HG03025 (cell line): ENCODE measurements at regions not wholly inside any gene's neighbourhood (a gene's known extent, or its start where the extent isn't known, plus 50 kb on each side); places are given as distances from the start of the nearest gene placed in this dataset.

Experiments used
- ATAC-seq: cut with Tn5 transposase; IDR thresholded peaks from one replicate; pipeline ENCODE4 v1.9.1; 2021; ENCODE audit warnings: mild to moderate bottlenecking, moderate library complexity; ENCODE audit not compliant: unreplicated experiment, low FRiP score

GRCh38 chr20:48313324-48313723, 514.5 kb downstream of the PREX1 start:
- no peak for ATAC-seq

DNA sequence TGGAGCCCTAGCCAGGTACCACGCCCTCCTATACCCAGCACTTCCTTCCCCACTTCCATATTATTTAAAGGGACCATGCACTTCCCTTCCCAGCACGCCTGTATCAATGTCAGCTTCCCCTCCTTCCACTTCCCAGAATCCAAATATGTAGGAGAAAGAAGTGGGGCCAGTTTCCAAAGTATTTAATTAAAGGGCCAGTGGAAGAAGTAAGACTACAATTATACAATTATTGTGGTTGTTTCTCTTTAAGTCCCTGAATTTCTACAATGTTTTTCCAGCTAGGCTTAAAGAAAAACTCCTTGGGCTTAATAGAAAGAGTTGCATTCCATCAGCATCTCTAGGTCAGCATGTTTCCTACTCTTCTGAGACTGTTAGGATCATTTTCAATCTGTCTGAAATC, 515.8 kb downstream of the PREX1 start:
- ATAC-seq: no peak

- no peak for ATAC-seq
These were observed 517.5 kb downstream of the PREX1 start for GRCh38 chr20:48310305-48310704.

DNA sequence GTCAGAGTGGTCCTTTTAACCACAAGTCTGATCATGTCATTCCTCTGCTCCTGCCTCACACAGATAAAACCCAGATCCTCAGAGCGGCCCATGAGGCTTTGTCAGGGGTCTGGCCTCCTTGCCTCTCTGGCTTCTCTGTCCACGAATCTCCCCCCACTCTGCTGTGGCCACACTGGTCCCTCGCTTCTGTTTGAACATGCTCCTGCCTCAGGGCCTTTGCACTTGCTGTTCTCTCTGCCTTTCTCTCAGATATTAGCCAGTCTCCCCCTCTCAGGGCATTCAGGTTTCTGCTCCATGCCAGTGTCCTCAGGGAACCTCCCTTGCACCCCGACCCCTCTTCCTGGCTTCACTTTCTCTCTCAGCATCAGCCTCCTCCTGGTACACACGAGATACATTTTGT, 518.5 kb downstream of the PREX1 start:
- no peak for ATAC-seq

GRCh38 chr20:48308882-48309281, 518.9 kb downstream of the PREX1 start:
- no peak for ATAC-seq

DNA sequence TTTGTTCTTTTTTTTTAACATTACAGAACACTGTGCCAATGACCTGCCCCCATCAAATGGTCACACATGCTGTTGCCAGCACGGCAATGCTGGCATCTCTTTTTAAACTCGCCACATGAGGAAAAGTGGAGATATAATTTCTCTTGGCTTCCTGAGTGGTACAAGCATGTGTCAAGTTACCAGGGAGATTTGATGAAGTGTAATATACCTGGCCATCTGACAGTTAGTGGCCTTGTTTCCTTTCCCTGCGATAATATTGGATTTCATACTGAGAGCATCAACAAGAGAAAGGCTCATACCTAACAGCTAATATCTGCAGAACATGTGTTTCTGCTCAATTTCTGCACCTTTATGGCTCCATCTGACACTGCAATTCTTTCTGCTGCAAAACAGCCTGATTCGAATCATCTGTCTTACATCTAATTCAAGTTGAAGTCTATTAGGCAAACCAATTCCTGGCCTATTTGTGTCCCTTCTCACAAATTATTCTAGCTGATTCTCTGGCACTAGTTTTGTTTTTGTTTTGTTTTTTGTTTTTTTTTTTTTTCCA, 519.5 kb downstream of the PREX1 start:
- no peak for ATAC-seq

GRCh38 chr20:48307277-48307676, 520.5 kb downstream of the PREX1 start:
- no peak for ATAC-seq

GRCh38 chr20:48302844-48303542, 517.7 kb upstream of the SULF2 start:
- no peak for ATAC-seq

DNA sequence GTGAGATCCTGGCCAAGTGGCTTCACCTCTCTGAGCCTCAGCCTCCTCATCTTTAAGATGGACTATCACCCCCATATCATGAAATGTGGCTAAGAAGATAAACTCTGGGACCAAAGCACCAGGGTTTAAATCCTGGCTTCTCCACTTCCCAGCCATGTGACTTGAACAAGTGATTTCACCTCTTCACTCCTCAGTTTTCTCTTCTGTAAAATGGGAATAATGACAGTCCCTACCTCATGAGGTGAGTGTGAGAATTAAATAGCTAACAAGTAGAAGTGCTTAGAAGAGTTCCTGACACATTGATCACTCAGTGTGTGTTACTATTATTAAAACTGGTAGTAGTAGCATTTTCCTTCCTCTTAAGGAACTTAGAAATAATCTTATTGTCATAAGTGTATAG, 516.9 kb upstream of the SULF2 start:
- ATAC-seq: no peak

DNA sequence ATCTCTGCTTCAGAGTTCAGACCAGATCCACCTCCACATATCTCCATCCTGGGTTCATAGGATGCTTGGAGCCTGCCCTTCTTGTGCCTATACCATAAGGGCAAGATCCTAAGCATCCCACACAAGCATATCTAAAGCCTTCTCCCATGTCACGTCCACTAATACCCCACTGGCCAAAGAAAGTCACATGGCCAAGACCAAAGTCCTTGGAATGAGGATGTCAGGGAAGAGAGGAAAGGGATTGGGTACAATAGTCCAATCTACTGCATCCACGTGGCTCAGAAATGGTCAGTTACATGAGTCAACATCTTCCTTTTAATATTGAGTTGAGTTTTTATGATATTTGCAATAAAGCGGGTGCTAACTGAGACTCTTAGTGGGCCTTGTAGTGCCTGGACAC, 515.9 kb upstream of the SULF2 start:
- ATAC-seq: no peak

DNA sequence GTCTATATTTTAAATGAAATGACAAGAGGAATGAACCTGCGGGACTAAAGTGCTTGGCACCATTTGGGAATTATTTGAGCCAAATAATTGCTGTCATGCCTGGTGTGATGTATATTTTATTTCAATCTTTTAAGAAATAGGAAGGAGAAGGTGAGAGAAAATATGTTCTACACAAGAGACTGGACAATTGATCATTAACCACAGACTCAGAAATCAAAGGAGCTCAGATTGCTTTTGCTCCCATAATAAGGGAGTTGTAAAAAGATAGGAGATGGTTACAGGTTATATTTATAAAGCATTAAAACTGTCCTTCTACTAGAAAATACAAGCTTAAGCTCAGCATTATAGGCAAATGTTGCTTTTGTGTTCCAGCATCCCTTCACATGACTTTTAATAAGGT, 515.2 kb upstream of the SULF2 start:
- no peak for ATAC-seq

DNA sequence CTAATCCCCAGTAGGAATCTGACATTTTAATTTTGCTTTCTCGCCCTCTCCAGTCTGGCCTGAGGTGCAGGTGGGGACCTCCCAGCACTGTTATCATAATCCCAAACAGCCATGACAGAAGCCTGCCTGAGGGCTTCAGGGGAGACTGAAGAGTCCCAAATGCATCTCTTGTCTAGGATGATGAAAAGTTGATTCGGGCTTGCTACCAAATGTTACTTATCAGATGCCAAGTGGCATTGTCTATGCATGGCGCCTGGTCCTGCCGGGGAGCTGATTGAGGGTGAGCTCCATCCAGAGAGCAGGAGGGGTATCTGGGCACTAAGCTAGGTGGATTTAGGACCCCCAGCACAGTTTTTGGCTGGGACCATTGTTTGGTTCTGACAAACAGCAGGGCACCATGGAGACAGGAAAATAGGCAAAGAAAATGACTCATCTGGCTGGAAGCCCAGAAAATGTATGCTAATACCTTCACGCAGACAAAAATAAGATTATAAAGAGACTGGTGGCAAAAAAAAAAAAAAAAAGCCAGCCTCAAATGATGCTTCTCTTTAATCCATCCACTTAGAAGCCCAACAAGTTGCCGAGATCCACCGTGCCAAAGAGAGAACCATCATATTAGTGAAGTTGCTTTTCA, 513.7 kb upstream of the SULF2 start:
- no peak for ATAC-seq

DNA sequence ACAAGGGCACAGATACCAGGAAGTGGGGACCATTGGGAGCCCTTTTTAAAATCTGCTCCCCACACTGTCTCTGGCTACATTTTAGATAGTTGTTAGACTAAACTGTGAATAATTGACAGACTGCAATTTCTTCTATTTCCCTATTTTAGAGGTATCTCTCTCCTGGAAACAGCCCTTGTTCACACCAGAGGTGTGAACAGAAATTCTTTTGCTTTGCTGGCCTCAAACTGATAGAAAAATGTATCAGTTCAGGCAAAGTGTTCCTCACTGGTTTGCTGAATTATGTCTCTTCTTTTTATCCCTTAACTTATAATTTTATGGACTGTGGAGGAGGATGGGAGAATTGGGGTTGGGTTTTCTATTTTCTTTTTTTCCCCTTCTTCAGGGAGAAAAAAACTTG, 513.2 kb upstream of the SULF2 start:
- ATAC-seq: no peak

GRCh38 chr20:48295966-48296421, 510.7 kb upstream of the SULF2 start:
- ATAC-seq: no peak

DNA sequence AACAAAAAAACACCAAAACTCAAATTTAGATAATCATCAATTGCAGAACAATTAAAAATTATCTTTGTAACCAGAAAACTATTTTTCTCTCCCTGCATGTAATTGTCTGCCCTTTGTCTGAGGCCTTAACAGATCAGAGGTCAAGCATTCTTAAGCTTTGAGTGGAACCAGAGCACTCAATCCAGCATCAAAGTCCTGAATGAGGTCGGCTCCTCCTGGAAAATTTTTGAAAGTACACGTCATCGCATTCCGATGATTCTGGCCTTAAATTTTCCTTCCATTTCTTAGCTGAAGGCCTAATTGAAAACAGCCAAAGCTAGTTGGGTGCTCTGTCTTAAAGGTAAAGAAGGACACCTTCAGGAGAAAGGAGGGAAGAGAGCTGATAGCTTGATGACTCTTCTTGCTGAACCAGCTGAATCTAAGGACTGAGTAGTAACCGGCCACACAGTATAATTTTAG, 510.2 kb upstream of the SULF2 start:
- ATAC-seq: no peak

GRCh38 chr20:48294942-48295341, 509.7 kb upstream of the SULF2 start:
- ATAC-seq: no peak

- ATAC-seq: no peak
These were observed 508.9 kb upstream of the SULF2 start for GRCh38 chr20:48294196-48294595.

DNA sequence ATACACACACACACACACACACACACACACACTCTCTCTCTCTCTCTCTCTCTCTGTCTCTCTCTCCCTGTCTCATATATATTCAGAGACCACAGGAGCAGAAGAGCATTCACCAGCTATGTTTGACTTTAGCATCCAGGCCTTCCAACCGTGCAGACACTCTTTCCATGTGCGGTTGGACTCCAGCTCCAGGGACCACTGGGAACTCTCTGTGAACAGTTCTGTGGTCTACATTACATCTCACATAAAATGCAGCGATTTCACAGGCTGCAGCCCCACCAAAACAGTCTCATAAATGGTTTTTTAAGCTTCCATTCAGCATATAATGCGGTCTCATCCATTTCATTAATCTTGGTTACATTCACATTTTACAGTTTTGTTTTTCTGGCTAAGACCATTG, 508.4 kb upstream of the SULF2 start:
- no peak for ATAC-seq

DNA sequence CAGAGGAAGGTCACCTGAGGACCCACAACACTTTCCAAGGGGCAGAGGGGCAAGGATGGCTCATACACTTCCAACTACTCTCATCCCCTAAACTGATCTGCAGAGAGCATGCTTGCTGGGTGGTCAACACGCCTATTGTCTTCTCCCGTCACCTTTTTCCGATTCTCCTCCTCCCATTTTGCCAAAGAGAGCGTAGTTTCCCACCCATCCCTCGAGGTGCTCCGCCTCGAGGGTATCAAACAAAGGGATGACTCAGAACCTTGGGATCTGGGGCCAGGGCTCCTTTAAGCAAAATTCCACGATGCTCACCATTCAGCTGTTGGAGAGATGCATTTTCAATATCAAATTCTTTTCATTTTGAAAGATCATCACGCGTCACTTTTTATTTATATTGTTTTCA, 507.5 kb upstream of the SULF2 start:
- ATAC-seq: no peak

GRCh38 chr20:48291896-48292295, 506.6 kb upstream of the SULF2 start:
- no peak for ATAC-seq

- ATAC-seq: no peak
These were observed 503.7 kb upstream of the SULF2 start for GRCh38 chr20:48288930-48289507.
